AG08396 (cell line): ENCODE measurements at regions not wholly inside any gene's neighbourhood (a gene's known extent, or its start where the extent isn't known, plus 50 kb on each side); places are given as distances from the start of the nearest gene placed in this dataset.
"Not testable (repeated sequence)": the region's sequence is repeated elsewhere in the genome, so short reads cannot be mapped to it uniquely, and the experiment has no call there.

Source experiments
- DNase-seq: peaks from one replicate; pipeline ENCODE4 v3.0.0; 2012; ENCODE audit warnings: low spot score, mixed read lengths

DNA sequence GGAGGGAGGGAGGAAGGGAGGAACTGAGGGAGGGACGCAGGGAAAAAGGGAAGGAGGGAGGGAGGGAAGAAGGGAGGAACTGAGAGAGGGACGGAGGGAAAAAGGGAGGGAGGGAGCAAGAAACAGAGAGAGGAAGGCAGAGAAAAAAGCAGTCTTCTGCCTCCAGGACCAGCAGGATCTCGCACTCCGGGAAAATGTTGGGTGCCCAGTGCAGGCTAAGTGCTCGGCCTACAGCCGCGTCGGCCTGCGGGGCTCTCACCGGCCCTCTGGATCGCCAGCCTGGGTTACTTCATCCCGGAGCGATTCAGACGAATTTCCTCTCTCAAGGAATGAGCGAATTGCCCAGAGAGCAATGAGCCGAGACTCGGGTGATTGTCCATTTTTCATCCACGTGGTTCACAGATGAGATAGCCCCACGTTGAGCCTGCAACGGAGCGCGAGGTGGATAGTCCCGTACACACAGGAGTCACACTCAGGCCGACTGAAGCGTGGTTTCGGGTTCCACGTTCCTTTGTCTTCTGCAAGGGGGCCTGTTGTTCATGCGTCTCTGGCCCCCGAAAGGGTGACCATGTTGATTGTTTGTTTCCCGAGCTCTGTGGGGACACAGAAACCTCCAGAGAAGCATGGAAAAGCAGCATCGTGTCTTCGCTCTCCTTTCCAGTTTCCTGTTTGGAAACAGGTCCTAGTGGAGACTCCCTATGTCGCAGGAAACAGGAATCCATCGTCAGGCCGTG, 1937.1 kb upstream of the DEFB115 start:
- DNase-seq: not testable (repeated sequence)

GRCh38 chr20:29323631-29324515, 1933.6 kb upstream of the DEFB115 start:
- not testable (repeated sequence) for DNase-seq

GRCh38 chr20:29324516-29325303, 1932.8 kb upstream of the DEFB115 start:
- not testable (repeated sequence) for DNase-seq

- DNase-seq: no peak
Observed at GRCh38 chr20:29325304-29325640, 1932.2 kb upstream of the DEFB115 start.

- DNase-seq: not testable (repeated sequence)
Observed at GRCh38 chr20:29325781-29326180, 1931.7 kb upstream of the DEFB115 start.

GRCh38 chr20:29326376-29327070, 1930.9 kb upstream of the DEFB115 start:
- no peak for DNase-seq

GRCh38 chr20:29327600-29328420, 1929.7 kb upstream of the DEFB115 start:
- DNase-seq: not testable (repeated sequence)

- DNase-seq: not testable (repeated sequence)
Observed at GRCh38 chr20:29330429-29331115, 1926.9 kb upstream of the DEFB115 start.

DNA sequence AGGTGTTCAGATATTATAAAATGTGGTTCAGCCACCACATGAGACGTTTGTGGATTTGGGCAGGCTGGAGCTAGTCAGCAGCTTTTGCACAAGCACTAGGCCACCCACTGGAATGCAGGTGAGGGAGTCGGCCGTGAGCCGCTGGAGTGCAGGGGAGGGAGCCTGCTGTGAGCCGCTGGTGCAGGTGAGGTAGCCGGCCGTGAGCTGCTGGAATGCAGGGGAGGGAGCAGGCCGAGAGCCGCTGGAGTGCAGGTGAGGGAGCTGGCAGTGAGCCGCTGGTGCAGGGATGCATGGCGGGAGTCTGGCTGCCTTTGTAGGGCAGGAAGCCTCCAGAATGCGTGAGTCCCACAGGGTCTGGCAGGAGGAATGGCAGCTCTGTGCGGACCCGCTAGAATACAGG, 1907.6 kb upstream of the DEFB115 start:
- no peak for DNase-seq

DNA sequence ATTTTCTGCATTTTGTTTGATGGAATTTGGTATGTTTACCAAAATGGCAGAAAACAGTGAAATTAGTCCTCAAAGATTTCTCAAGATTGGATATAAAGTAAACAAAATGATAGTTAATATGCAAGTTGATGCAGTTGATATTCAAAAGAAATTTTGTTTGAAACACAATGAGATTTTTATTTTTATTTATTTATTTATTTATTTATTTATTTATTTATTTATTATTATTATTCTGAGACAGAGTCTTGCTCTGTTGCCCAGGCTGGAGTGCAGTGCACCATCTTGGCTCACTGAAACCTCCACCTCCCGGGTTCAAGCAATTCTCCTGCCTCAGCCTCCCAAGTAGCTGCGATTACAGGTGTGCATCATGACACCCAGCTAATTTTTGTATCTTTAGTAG, 1881.5 kb upstream of the DEFB115 start:
- DNase-seq: not testable (repeated sequence)

DNA sequence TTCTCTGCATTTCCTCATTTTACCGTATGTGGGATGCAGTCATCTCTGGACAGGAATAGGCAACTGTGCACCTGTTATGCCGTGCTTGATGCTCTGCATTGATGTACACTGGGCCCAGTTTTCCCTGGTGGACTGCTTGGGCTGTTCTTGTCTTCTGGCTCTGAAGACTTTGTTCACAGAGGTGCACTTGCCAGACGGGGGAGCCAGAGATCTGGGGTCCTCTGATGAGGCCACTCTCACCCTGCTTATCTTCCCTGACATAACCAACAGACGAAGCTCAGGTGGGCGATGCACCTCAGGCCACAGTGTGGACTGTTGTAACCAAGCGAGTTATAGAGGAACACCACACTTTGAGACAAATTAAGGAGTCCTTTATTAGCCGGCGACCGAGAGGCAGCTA, 1864.6 kb upstream of the DEFB115 start:
- not testable (repeated sequence) for DNase-seq

DNA sequence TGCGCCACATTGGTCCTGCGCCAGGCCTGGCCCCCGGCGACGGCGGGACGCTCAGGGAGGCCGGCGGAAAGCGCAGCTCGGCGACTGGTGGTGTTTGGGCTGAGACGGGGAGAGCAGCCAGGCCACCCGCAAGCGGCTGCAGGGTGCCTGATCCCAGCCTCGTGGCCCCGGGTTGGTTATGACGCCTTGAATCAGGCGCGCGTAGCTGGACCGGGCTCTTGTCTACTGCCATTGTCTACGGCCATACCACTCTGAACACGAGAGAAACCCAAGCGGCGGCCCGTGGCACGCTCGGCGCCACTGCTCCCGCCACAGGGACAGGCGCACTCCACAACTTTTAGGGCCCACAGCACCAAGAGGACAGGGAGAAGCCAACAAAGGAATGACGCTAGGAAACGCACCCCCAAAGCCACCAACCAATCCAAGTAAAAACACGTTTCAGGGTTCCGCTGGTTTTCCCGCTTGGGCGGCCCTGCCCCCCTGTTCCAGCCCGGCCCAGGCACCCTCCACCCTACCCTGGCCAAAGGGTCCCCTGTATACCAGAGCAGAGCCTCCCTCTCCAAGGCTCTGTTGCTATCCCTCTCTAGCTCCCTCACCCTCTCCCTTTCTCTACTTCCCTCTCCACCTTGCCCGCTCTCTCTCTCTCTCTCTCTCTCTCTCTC, 1849.3 kb upstream of the DEFB115 start:
- DNase-seq: no peak

GRCh38 chr20:29408707-29409106, 1848.8 kb upstream of the DEFB115 start:
- DNase-seq: not testable (repeated sequence)

DNA sequence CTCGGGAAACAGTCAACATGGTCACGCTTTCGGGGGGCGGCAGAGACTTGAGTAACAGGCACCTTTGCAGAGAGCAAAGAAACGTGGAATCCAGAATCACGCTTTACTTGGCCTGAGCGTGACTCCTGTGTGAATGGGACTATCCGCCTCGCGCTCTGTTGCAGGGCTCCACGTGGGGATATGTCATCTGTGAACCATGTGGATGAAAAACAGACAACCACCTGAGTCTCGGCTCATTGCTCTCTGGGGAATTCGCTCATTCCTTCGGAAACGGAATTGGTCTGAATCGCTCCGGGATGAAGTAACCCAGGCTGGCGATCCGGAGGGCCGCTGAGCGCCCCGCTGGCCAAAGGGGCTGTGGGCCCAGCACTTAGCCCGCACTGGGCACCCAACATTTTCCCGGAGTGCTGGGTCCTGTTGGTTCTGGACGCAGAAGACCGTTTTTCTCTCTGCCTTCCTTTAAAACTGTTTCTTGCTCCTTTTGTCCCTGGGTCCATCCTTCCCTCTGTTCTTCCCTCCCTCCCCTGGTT, 1848.2 kb upstream of the DEFB115 start:
- not testable (repeated sequence) for DNase-seq

DNA sequence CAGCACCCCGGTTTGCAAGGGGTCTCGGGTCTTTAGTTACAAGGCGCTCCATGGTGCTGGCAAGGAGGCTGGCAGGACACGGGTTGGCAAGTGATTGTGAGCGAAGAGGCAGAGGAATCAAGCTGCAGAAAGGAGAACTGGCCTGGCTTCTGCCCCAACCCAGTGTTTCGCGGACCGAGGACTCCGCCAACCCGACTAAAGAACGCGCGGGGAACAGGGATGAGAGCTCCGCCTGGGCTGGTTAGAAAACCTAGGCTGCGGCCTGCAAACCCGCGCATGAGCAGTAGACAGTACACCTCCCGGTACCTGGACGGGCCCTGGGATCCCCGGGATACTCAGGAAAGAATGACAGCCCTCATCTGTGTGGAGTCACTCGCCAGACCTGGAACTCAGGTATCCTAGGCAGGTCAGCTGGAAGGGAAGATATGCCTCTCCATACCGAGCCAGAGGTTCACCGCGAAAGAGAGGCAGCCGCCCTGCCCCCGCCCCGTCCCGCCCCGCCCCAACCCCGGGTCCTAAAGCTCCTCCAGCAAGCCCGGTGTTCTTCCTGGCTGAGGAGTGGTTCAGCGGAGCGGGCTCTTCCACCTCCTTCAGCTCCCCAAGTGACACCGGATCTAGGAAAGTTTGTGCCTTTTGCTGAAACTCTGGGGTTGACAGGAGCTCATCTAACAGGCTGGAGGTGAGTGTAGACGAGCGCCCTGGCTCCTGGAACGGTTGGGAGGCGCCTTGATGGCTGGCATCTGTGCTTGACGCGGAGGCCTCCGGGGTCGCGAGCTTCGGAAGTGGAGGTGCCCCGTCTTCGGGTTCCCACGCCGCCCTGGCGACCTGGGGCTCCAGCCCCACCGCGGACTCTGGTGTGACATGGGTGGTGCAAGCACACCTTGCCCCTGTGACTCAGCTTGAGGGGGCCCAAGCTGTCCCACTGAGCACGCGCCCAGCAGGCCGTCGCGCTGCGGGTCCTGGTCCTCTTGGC, 1847.3 kb upstream of the DEFB115 start:
- no peak for DNase-seq

GRCh38 chr20:29410806-29411457, 1846.5 kb upstream of the DEFB115 start:
- no peak for DNase-seq

DNA sequence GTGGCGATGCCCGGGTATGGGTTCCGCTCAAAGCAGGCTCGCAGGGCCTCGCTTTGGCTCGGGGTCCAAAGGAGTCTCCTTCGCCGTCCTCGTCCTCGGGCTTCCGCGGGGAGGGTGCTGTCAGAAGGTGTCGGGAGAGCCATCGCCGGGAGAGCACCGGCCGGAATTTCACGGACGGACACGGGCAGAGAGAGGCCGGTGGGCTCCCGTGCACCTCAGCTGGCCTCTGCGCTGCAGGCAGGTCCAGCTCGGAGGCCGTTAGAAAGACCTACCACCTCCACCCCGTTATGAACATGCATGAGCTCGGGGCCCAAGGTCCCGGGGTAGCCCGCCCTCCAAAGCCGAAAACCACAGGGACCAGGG, 1846.0 kb upstream of the DEFB115 start:
- DNase-seq: not testable (repeated sequence)

- no peak for DNase-seq
Observed at GRCh38 chr20:29419378-29419777, 1838.1 kb upstream of the DEFB115 start.
